NT2/D1 (cell line): ENCODE measurements at regions not wholly inside any gene's neighbourhood (a gene's known extent, or its start where the extent isn't known, plus 50 kb on each side); places are given as distances from the start of the nearest gene placed in this dataset.

Source experiments
- SUZ12 ChIP-seq: IDR thresholded peaks from 2 replicates; pipeline ENCODE4 v1.6.1; 2011; ENCODE audit not compliant: insufficient read length, insufficient read depth; ENCODE audit errors: extremely low read depth
- YY1 ChIP-seq: IDR thresholded peaks from 2 replicates; pipeline ENCODE4 v1.6.1; 2011; ENCODE audit not compliant: insufficient read length, insufficient read depth
- ZNF274 ChIP-seq: IDR thresholded peaks from 2 replicates; pipeline ENCODE4 v1.6.1; 2011; ENCODE audit warnings: mild to moderate bottlenecking, low read depth, low read length

DNA sequence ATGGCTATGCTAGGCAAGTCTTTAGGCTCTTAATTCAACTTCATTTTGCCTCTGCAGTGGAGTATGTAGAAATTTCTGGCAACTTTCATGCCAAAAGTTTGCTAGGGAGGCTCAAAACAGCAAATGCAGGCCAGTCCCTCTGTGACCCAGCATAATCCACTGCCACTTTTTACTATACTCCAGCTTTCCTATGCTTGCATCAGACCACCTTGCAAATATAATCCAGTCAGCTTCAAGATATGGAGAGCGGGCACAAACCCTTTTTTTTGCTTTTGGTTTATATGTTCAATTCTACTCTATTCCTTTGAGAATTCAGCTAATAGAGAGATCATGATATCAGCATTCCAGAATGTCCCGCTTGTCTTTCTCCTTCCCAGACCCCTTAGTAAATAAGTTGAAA is 192.0 kb upstream of the PABPC4L start:
- TF ChIP-seq YY1 (no peak), SUZ12 (no peak), ZNF274 (no peak)
